ENCODE measurements at regions not wholly inside any gene's neighbourhood (a gene's known extent, or its start where the extent isn't known, plus 50 kb on each side); places are given as distances from the start of the nearest gene placed in this dataset.

DNA sequence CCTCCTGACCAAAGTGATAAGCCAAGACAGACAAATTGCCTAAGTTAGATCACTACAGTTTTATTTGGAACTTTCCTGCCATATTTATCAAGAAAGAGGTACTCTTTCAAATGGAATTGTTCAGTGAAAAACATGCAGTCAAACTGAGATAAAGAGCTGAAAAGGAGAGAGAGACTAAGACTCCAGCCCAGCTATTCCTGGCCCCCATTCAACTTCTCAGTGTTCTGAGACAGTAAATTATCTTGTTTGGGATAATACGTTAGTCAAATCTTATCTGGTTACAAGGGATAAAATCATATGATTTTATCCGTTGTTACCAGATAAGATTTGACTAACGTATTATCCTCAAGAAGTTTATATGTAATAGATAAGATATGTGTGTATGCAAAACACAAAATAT is 67.6 kb upstream of the CMC1 start:
- Histone ChIP-seq H3K9me1 (ENCODE audit: control insufficient read depth, extremely low read depth, insufficient read depth, low read length) (no peaks in the 10 kb centered on the region), H4K20me1 (ENCODE audit: control insufficient read depth, extremely low read depth, insufficient read depth, low read length) (no peaks in the 10 kb centered on the region), H3K4me3 (ENCODE audit: control insufficient read depth in 2 of 3, extremely low read depth in 1 of 3, insufficient read depth in 2 of 3, low read depth in 1 of 3, low read length in 3 of 3) (no peak overlapping the region), H3K27ac (ENCODE audit: control insufficient read depth, insufficient read depth, low read length) (no peak overlapping the region), H2AFZ (ENCODE audit: control insufficient read depth, low read length) (no peak overlapping the region), H3K27me3 (ENCODE audit: control insufficient read depth, extremely low read depth, insufficient read depth, low read length) (no peaks in the 10 kb centered on the region), H3K4me2 (ENCODE audit: control insufficient read depth, extremely low read depth, insufficient read depth, low read depth, low read length) (no peak overlapping the region), H3K4me1 (ENCODE audit: control insufficient read depth, extremely low read depth, insufficient read depth, low read length) (no peaks in the 10 kb centered on the region), H3K9me3 (ENCODE audit: control insufficient read depth, low read depth, low read length) (no peaks in the 10 kb centered on the region), H3K9ac (ENCODE audit: control insufficient read depth, extremely low read depth, insufficient read depth, low read length) (no peak overlapping the region), H3K79me2 (ENCODE audit: control insufficient read depth, insufficient read depth, low read length) (no peaks in the 10 kb centered on the region), H3K36me3 (ENCODE audit: control insufficient read depth in 2 of 2, extremely low read depth in 1 of 2, insufficient read depth in 2 of 2, low read length in 2 of 2) (no peaks in the 10 kb centered on the region)
- dilution Hi-C loops (cut with MboI; ENCODE audit: extremely low pct_ligation_motif_present, low sequenced_read_pairs), result no loop called here
- no peak for FAIRE-seq
- no peak for DNase-seq (ENCODE audit: low read depth, low spot score)
- TF ChIP-seq, protein P1, sequence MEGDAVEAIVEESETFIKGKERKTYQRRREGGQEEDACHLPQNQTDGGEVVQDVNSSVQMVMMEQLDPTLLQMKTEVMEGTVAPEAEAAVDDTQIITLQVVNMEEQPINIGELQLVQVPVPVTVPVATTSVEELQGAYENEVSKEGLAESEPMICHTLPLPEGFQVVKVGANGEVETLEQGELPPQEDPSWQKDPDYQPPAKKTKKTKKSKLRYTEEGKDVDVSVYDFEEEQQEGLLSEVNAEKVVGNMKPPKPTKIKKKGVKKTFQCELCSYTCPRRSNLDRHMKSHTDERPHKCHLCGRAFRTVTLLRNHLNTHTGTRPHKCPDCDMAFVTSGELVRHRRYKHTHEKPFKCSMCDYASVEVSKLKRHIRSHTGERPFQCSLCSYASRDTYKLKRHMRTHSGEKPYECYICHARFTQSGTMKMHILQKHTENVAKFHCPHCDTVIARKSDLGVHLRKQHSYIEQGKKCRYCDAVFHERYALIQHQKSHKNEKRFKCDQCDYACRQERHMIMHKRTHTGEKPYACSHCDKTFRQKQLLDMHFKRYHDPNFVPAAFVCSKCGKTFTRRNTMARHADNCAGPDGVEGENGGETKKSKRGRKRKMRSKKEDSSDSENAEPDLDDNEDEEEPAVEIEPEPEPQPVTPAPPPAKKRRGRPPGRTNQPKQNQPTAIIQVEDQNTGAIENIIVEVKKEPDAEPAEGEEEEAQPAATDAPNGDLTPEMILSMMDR (optimal IDR thresholded peaks at IDR 0.05 in 1 of 3, IDR thresholded peaks at IDR 0.05 in 1 of 3, conservative IDR thresholded peaks at IDR 0.05 in 1 of 3; ENCODE audit: extremely low read depth in 1 of 3, insufficient read depth in 2 of 3, low read length in 3 of 3), result no peak
- TF ChIP-seq EZH2 (IDR thresholded peaks at IDR 0.05; ENCODE audit: low read length), result no peak

DNA sequence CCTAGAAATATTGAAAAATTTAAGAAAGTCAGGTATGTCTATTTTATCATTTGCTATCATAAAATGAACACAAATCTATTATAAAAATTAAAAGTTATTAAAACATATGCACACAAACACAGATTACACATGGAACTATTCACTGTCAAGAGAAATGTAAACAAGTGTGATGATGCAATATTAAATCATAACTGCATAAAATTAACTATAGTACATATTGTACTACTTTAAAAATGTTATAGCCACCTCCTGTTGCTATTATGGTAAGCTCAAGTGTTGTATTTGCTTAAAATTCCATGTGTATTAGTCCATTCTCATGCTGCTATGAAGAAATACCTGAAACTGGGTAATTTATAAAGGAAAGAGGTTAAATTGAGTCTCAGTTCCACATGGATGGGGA is 54.7 kb upstream of the CMC1 start:
- no peak for FAIRE-seq

More for the DNA sequence above, 54.7 kb upstream of the CMC1 start:
- Histone ChIP-seq H3K9ac (ENCODE audit: control insufficient read depth, extremely low read depth, insufficient read depth, low read length) (no peak overlapping the region), H3K9me1 (ENCODE audit: control insufficient read depth, extremely low read depth, insufficient read depth, low read length) (no peaks in the 10 kb centered on the region), H4K20me1 (ENCODE audit: control insufficient read depth, extremely low read depth, insufficient read depth, low read length) (no peaks in the 10 kb centered on the region), H3K4me2 (ENCODE audit: control insufficient read depth, extremely low read depth, insufficient read depth, low read depth, low read length) (no peak overlapping the region), H3K27me3 (ENCODE audit: control insufficient read depth, extremely low read depth, insufficient read depth, low read length) (no peaks in the 10 kb centered on the region), H3K4me3 (ENCODE audit: control insufficient read depth in 2 of 3, extremely low read depth in 1 of 3, insufficient read depth in 2 of 3, low read depth in 1 of 3, low read length in 3 of 3) (no peak overlapping the region), H2AFZ (ENCODE audit: control insufficient read depth, low read length) (no peak overlapping the region), H3K4me1 (ENCODE audit: control insufficient read depth, extremely low read depth, insufficient read depth, low read length) (no peaks in the 10 kb centered on the region), H3K27ac (ENCODE audit: control insufficient read depth, insufficient read depth, low read length) (no peak overlapping the region), H3K79me2 (ENCODE audit: control insufficient read depth, insufficient read depth, low read length) (no peaks in the 10 kb centered on the region), H3K36me3 (ENCODE audit: control insufficient read depth in 2 of 2, extremely low read depth in 1 of 2, insufficient read depth in 2 of 2, low read length in 2 of 2) (no peaks in the 10 kb centered on the region), H3K9me3 (ENCODE audit: control insufficient read depth, low read depth, low read length) (no peaks in the 10 kb centered on the region)
- dilution Hi-C loops (cut with MboI; ENCODE audit: extremely low pct_ligation_motif_present, low sequenced_read_pairs), result no loop called here
- no peak for DNase-seq (ENCODE audit: low read depth, low spot score)
- TF ChIP-seq, protein P1 (optimal IDR thresholded peaks at IDR 0.05 in 1 of 3, IDR thresholded peaks at IDR 0.05 in 1 of 3, conservative IDR thresholded peaks at IDR 0.05 in 1 of 3; ENCODE audit: extremely low read depth in 1 of 3, insufficient read depth in 2 of 3, low read length in 3 of 3), result no peak
- no peak for TF ChIP-seq EZH2 (IDR thresholded peaks at IDR 0.05; ENCODE audit: low read length)

Measured in keratinocyte (primary cell).